ENCODE measurements at regions not wholly inside any gene's neighbourhood (a gene's known extent, or its start where the extent isn't known, plus 50 kb on each side); places are given as distances from the start of the nearest gene placed in this dataset.

DNA sequence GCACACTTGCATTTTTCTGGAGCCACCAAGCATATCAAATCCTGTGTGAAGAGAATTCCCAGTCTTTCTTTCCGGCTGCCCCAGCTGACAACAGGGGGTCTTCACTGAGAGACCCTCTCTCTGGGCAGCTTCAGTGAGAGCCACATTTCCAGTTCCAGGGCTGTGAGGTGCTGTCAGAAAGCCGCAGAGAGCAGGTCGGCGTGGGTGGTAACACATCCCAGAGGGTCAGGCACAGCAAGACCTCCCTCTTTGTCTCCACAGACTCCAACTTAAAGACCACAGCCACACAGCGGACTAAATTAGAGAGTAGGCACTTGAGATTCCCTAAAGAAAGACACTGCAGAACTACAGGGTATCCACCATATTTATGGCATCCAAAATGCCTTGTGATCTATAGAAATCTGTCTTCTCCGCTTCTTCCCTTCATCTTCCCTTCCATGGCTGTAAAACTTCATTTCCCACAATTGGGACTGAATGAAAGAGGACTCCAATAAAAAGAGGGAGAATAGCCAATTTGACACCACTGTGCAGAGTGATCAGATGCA is 116.0 kb upstream of the C7orf33 start:
- TF ChIP-seq, protein P1, sequence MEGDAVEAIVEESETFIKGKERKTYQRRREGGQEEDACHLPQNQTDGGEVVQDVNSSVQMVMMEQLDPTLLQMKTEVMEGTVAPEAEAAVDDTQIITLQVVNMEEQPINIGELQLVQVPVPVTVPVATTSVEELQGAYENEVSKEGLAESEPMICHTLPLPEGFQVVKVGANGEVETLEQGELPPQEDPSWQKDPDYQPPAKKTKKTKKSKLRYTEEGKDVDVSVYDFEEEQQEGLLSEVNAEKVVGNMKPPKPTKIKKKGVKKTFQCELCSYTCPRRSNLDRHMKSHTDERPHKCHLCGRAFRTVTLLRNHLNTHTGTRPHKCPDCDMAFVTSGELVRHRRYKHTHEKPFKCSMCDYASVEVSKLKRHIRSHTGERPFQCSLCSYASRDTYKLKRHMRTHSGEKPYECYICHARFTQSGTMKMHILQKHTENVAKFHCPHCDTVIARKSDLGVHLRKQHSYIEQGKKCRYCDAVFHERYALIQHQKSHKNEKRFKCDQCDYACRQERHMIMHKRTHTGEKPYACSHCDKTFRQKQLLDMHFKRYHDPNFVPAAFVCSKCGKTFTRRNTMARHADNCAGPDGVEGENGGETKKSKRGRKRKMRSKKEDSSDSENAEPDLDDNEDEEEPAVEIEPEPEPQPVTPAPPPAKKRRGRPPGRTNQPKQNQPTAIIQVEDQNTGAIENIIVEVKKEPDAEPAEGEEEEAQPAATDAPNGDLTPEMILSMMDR (IDR thresholded peaks at IDR 0.05; ENCODE audit: extremely low read depth in 1 of 2, insufficient read depth in 1 of 2, low read depth in 1 of 2, low read length in 2 of 2), result no peak
- TF ChIP-seq, protein P2, sequence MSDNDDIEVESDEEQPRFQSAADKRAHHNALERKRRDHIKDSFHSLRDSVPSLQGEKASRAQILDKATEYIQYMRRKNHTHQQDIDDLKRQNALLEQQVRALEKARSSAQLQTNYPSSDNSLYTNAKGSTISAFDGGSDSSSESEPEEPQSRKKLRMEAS (IDR thresholded peaks at IDR 0.05; ENCODE audit: insufficient read depth, insufficient read length), result no peak
- no peak for TF ChIP-seq EZH2 (IDR thresholded peaks at IDR 0.05; ENCODE audit: borderline replicate concordance, low read depth, low read length, severe bottlenecking)

All from endothelial cell of umbilical vein (primary cell).